GM12892 (cell line): ENCODE measurements at regions not wholly inside any gene's neighbourhood (a gene's known extent, or its start where the extent isn't known, plus 50 kb on each side); places are given as distances from the start of the nearest gene placed in this dataset.

Experiments used
- POLR2A ChIP-seq: IDR thresholded peaks from 2 replicates; pipeline ENCODE4 v1.6.1; 2011; ENCODE audit warnings: low read depth, low read length, control low read depth
- POLR2AphosphoS5 ChIP-seq: IDR thresholded peaks from 2 replicates; pipeline ENCODE4 v1.6.1; 2011; ENCODE audit warnings: low read depth, low read length, control low read depth

DNA sequence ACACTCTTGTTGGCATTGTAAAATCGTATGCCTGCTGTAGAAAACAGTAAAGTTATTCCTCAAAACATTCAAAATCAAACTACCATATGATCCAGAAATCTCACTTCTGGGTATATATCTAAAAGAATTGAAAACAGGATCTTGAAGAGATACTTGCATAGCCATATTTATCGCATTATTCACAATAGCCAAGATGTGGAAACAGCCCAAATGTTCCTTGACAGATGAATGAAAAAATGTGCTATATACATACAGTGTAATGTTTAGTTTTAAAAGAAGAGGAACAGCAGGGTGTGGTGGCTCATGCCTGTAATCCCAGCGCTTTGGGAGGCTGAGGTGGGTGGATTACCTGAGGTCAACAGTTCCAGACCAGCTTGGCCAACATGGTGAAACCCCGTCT, 234.1 kb upstream of the DAB2 start:
- TF ChIP-seq POLR2AphosphoS5, result no peak
- TF ChIP-seq POLR2A, result no peak
